ENCODE measurements at regions not wholly inside any gene's neighbourhood (a gene's known extent, or its start where the extent isn't known, plus 50 kb on each side); places are given as distances from the start of the nearest gene placed in this dataset.

DNA sequence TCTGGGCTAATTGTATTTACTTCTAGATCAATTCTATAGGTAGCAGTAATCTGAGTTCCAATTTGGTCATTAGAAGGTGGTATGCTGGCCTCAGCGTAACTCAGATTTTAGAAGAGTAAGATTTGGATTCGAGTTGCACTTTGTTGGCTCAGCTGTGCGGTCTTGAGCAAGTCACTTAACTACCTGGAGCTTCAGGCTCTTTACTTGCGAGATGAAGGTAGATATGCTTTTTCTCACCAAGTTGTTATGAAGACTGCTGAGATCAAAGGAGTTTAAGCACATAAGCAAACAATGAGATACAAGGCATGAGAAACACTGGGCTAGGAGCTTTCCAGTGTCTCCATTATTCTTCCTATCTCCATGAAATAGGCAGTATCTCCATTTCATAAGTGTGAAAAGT is 133.8 kb upstream of the RANBP3L start:
- H3K27me3 Mint-ChIP-seq (ENCODE audit: unreplicated experiment) = peaks cover 34% of the 10 kb centered on the region
- TF ChIP-seq, protein P1, sequence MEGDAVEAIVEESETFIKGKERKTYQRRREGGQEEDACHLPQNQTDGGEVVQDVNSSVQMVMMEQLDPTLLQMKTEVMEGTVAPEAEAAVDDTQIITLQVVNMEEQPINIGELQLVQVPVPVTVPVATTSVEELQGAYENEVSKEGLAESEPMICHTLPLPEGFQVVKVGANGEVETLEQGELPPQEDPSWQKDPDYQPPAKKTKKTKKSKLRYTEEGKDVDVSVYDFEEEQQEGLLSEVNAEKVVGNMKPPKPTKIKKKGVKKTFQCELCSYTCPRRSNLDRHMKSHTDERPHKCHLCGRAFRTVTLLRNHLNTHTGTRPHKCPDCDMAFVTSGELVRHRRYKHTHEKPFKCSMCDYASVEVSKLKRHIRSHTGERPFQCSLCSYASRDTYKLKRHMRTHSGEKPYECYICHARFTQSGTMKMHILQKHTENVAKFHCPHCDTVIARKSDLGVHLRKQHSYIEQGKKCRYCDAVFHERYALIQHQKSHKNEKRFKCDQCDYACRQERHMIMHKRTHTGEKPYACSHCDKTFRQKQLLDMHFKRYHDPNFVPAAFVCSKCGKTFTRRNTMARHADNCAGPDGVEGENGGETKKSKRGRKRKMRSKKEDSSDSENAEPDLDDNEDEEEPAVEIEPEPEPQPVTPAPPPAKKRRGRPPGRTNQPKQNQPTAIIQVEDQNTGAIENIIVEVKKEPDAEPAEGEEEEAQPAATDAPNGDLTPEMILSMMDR (IDR thresholded peaks at IDR 0.05; ENCODE audit: unreplicated experiment) = no peak
- BruUV-seq (replicated peaks) = no TSS peak
- no peak overlapping the region for H3K27ac Mint-ChIP-seq (ENCODE audit: unreplicated experiment)
- intact Hi-C loops (cut with micrococcal nuclease; ENCODE audit: unreplicated experiment) = no loop called here
- no peak overlapping the region for H3K4me3 Mint-ChIP-seq (ENCODE audit: low read depth, unreplicated experiment)
- no peaks in the 10 kb centered on the region for H3K9me3 Mint-ChIP-seq (ENCODE audit: low read depth, unreplicated experiment)
- H3K36me3 Mint-ChIP-seq (ENCODE audit: insufficient read depth, unreplicated experiment) = no peaks in the 10 kb centered on the region
- CTCF ChIA-PET = no interaction called here
- no peaks in the 10 kb centered on the region for H3K4me1 Mint-ChIP-seq (ENCODE audit: low read depth, unreplicated experiment)
- DNase-seq = no peak

DNA sequence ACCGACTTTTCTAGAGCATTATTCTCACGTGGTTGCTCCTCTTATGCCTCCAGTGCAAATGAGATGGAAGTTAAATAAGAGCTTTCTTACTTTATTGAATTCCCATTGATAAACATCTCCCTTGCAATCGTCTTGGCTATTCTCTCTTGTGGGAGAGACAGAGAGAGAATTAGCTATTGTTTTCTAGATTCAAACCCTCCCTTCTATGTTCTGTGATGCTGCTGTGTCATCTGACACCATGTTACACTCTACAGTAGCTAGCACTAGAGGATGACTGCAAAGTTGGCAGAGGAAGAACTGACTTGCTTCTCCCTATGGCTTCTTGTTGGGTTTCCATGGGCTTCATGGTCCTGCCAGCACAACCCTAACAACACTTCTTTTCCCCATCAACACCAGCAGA is 134.6 kb upstream of the RANBP3L start:
- Mint-ChIP-seq H3K4me3 (ENCODE audit: low read depth, unreplicated experiment) (no peak overlapping the region), H3K27ac (ENCODE audit: unreplicated experiment) (no peak overlapping the region), H3K36me3 (ENCODE audit: insufficient read depth, unreplicated experiment) (no peaks in the 10 kb centered on the region), H3K4me1 (ENCODE audit: low read depth, unreplicated experiment) (no peaks in the 10 kb centered on the region), H3K9me3 (ENCODE audit: low read depth, unreplicated experiment) (no peaks in the 10 kb centered on the region), H3K27me3 (ENCODE audit: unreplicated experiment) (peaks cover 26% of the 10 kb centered on the region)
- CTCF ChIA-PET = no interaction called here
- intact Hi-C loops (cut with micrococcal nuclease; ENCODE audit: unreplicated experiment) = no loop called here
- no peak for DNase-seq
- TF ChIP-seq, protein P1 (IDR thresholded peaks at IDR 0.05; ENCODE audit: unreplicated experiment) = no peak
- no TSS peak for BruUV-seq (replicated peaks)

DNA sequence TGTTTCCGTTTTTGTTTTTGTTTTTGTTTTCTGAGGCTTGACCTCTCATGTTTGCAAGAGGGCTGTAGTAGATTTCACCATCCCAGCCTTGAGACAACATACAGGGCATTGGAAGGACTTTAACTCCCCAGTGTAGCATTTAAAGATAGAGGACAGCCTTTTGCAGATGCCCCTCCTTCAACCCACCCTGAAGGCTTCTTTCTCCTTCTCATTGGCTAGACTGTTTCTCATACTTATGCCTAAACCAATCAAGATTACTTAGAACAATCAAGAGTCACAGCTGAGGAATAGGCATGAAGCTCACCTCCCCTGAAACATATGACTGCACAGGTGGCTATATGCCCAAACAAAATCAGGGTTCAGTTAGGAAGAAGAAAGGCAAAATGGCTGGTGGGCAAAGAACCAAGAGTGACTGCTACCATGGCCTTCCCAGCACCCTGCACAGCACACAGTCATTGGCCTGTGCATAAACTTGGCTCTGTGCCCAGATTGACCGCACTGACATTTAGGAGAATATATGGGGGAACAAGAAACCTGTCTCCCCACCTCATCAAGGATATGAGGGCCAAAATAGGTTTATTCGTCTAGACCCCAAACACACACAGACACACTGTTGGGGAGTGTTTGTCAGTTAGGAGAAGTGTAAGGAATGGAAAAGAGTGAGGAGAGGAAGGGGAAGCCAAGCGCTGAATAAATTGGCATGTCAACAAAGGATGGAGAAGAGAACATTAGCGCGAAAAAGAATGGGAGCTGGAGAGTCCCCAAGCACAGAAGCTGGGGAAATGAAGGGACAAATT is 137.3 kb upstream of the RANBP3L start:
- Mint-ChIP-seq H3K36me3 (ENCODE audit: insufficient read depth, unreplicated experiment) (no peaks in the 10 kb centered on the region), H3K4me3 (ENCODE audit: low read depth, unreplicated experiment) (no peak overlapping the region), H3K27ac (ENCODE audit: unreplicated experiment) (no peak overlapping the region), H3K27me3 (ENCODE audit: unreplicated experiment) (peaks cover 20% of the 10 kb centered on the region), H3K4me1 (ENCODE audit: low read depth, unreplicated experiment) (peaks cover 20% of the 10 kb centered on the region), H3K9me3 (ENCODE audit: low read depth, unreplicated experiment) (no peaks in the 10 kb centered on the region)
- no peak for DNase-seq
- BruUV-seq (replicated peaks) = no TSS peak
- intact Hi-C loops (cut with micrococcal nuclease; ENCODE audit: unreplicated experiment) = no loop called here
- TF ChIP-seq, protein P1 (IDR thresholded peaks at IDR 0.05; ENCODE audit: unreplicated experiment) = no peak
- CTCF ChIA-PET = no interaction called here

DNA sequence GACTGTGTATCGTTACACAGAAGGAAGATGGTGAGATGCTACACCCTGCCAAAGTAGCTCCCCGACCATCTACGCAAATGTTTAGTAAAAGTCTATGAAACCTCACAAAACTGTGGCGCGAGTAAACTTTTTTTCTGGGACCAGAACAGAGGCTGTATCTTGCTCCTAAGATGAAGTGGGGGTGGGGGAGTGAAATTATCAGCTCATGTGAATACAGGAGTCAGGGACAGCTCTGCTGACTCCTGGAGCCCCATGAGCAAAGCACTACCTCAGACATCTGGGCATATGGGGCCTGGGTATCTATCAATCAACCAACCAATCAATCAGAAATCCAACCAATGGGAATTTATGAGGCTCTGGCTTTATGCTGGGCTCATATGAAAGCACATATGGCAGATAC is 138.6 kb upstream of the RANBP3L start:
- DNase-seq = no peak
- TF ChIP-seq, protein P1 (IDR thresholded peaks at IDR 0.05; ENCODE audit: unreplicated experiment) = no peak
- H3K36me3 Mint-ChIP-seq (ENCODE audit: insufficient read depth, unreplicated experiment) = no peaks in the 10 kb centered on the region
- peaks cover 19% of the 10 kb centered on the region for H3K27me3 Mint-ChIP-seq (ENCODE audit: unreplicated experiment)
- no TSS peak for BruUV-seq (replicated peaks)
- peaks cover 31% of the 10 kb centered on the region for H3K4me1 Mint-ChIP-seq (ENCODE audit: low read depth, unreplicated experiment)
- H3K4me3 Mint-ChIP-seq (ENCODE audit: low read depth, unreplicated experiment) = no peak overlapping the region
- H3K9me3 Mint-ChIP-seq (ENCODE audit: low read depth, unreplicated experiment) = no peaks in the 10 kb centered on the region
- CTCF ChIA-PET = interaction anchor here (0.6 kb wide), 1 partner anchor 18 kb away, joined by 3 read pairs; no protein-coding TSS in a partner anchor
- intact Hi-C loops (cut with micrococcal nuclease; ENCODE audit: unreplicated experiment) = no loop called here
- H3K27ac Mint-ChIP-seq (ENCODE audit: unreplicated experiment) = peak overlapping the region; percentile 13
